ENCODE measurements at regions not wholly inside any gene's neighbourhood (a gene's known extent, or its start where the extent isn't known, plus 50 kb on each side); places are given as distances from the start of the nearest gene placed in this dataset.
A peak's percentile ranks its signal among the peaks of the same experiment; 100 is the strongest.

DNA sequence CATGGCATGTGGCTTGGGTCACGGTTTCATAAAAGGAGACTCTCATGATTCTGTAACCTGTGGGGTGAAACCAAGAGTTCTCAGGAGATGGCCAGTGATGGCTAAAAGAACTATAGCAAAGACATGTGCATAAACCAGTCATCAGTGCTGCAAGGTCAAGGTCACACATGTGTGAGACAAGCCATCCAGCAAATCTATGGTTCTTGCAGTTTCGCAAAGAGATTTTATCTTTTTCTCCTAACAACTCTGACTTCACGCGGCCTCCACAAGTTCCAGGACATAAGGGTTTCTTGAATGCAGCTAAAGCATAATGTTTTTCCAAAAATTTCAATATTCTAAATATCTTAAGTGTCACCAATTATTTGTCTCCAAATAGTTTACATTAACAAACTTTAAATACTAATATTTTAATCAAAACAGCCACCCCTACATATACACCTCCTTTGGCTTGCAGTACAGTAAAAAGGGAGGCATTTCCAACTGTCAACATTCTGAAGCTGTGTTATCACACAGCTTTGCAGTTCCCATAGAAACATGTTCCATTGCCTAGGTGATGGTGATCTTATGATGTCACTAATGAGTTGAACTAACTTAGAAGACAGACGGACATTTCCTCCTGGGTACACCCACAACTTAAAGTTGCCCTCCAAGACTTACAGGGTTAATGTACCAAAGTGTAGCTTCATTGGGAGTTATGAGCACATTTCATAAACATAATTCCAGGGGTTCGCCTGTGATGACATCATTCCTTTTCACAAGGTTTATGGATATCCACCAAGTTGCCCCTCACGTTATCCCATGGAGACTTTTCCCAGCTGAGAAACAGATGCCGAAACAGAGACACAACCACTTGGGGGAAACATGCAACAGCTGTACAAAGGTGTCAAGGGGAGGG is 250.9 kb upstream of the PDE10A start:
- no TSS peak for BruUV-seq (replicated peaks)
- no peaks in the 10 kb centered on the region for H3K79me2 ChIP-seq (ENCODE audit: insufficient read depth, low read length)
- in situ Hi-C loops (cut with HindIII; ENCODE audit: extremely low pct_ligation_motif_present, low pct_unique_long_range_greater_than_20kb) (no loop called here), intact Hi-C loops (cut with micrococcal nuclease; ENCODE audit: unreplicated experiment) (no loop called here)
- no peak for FAIRE-seq
- H3K9me3 ChIP-seq (ENCODE audit: low read length): no peaks in the 10 kb centered on the region
- WGBS (ENCODE audit: low lambda C conversion rate): 22% methylated on average over 8 of the region's 8 CpGs
- H3K36me3 ChIP-seq (replicated peaks in 1 of 2; ENCODE audit: control insufficient read depth in 1 of 2, insufficient read depth in 2 of 2, low read length in 2 of 2): no peaks in the 10 kb centered on the region
- no peak overlapping the region for H3K4me2 ChIP-seq (ENCODE audit: low read depth, low read length)
- ChIA-PET CTCF (ENCODE audit: low intra/inter-chr PET ratio, low total read pairs) (no interaction called here), POLR2A (no interaction called here)
- H3K27ac ChIP-seq (ENCODE audit: extremely low read length, insufficient read depth, low read length): no peak overlapping the region
- H3K27me3 ChIP-seq (ENCODE audit: control insufficient read depth in 1 of 2, insufficient read depth in 2 of 2, low read length in 2 of 2): peaks cover 0 to 54% of the 10 kb centered on the region in 2 experiments; a peak in 4 of 5 replicates
- no peaks in the 10 kb centered on the region for H4K20me1 ChIP-seq (ENCODE audit: insufficient read depth, low read length)
- no peak for ATAC-seq
- no peak for TF ChIP-seq SAP130 (CRISPR knock-in tag; IDR thresholded peaks at IDR 0.05; ENCODE audit: low read depth)
- no peak for TF ChIP-seq ZNF260 (CRISPR knock-in tag; IDR thresholded peaks at IDR 0.05; ENCODE audit: borderline replicate concordance, low read depth)
- TF ChIP-seq, protein P1, sequence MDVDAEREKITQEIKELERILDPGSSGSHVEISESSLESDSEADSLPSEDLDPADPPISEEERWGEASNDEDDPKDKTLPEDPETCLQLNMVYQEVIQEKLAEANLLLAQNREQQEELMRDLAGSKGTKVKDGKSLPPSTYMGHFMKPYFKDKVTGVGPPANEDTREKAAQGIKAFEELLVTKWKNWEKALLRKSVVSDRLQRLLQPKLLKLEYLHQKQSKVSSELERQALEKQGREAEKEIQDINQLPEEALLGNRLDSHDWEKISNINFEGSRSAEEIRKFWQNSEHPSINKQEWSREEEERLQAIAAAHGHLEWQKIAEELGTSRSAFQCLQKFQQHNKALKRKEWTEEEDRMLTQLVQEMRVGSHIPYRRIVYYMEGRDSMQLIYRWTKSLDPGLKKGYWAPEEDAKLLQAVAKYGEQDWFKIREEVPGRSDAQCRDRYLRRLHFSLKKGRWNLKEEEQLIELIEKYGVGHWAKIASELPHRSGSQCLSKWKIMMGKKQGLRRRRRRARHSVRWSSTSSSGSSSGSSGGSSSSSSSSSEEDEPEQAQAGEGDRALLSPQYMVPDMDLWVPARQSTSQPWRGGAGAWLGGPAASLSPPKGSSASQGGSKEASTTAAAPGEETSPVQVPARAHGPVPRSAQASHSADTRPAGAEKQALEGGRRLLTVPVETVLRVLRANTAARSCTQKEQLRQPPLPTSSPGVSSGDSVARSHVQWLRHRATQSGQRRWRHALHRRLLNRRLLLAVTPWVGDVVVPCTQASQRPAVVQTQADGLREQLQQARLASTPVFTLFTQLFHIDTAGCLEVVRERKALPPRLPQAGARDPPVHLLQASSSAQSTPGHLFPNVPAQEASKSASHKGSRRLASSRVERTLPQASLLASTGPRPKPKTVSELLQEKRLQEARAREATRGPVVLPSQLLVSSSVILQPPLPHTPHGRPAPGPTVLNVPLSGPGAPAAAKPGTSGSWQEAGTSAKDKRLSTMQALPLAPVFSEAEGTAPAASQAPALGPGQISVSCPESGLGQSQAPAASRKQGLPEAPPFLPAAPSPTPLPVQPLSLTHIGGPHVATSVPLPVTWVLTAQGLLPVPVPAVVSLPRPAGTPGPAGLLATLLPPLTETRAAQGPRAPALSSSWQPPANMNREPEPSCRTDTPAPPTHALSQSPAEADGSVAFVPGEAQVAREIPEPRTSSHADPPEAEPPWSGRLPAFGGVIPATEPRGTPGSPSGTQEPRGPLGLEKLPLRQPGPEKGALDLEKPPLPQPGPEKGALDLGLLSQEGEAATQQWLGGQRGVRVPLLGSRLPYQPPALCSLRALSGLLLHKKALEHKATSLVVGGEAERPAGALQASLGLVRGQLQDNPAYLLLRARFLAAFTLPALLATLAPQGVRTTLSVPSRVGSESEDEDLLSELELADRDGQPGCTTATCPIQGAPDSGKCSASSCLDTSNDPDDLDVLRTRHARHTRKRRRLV (CRISPR knock-in tag; IDR thresholded peaks at IDR 0.05): no peak
- TF ChIP-seq ZNF761 (CRISPR knock-in tag; conservative IDR thresholded peaks at IDR 0.05): no peak
- TF ChIP-seq, protein P2, sequence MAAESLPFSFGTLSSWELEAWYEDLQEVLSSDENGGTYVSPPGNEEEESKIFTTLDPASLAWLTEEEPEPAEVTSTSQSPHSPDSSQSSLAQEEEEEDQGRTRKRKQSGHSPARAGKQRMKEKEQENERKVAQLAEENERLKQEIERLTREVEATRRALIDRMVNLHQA (CRISPR knock-in tag; IDR thresholded peaks at IDR 0.05): no peak
- TF ChIP-seq ZNF124 (CRISPR knock-in tag; IDR thresholded peaks at IDR 0.05): no peak
- TF ChIP-seq, protein P3, sequence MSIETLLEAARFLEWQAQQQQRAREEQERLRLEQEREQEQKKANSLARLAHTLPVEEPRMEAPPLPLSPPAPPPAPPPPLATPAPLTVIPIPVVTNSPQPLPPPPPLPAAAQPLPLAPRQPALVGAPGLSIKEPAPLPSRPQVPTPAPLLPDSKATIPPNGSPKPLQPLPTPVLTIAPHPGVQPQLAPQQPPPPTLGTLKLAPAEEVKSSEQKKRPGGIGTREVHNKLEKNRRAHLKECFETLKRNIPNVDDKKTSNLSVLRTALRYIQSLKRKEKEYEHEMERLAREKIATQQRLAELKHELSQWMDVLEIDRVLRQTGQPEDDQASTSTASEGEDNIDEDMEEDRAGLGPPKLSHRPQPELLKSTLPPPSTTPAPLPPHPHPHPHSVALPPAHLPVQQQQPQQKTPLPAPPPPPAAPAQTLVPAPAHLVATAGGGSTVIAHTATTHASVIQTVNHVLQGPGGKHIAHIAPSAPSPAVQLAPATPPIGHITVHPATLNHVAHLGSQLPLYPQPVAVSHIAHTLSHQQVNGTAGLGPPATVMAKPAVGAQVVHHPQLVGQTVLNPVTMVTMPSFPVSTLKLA (IDR thresholded peaks at IDR 0.05): 0 out of 2 replicates have a peak, but pooled peaks have one; percentile 36
- TF ChIP-seq ZNF883 (CRISPR knock-in tag; IDR thresholded peaks at IDR 0.05; ENCODE audit: not compliant biosample characterization): no peak
- TF ChIP-seq SRSF9 (IDR thresholded peaks at IDR 0.05; ENCODE audit: borderline replicate concordance, insufficient read depth, low read depth, low read length, poor library complexity, severe bottlenecking): no peak
- peak; percentile 95 for TF ChIP-seq ATF7 (IDR thresholded peaks at IDR 0.05)
- TF ChIP-seq ATF7 (CRISPR knock-in tag; IDR thresholded peaks at IDR 0.05): no peak
- TF ChIP-seq CREB1 (IDR thresholded peaks at IDR 0.05): peak; percentile 65
- TF ChIP-seq CREB1 (CRISPR knock-in tag; IDR thresholded peaks at IDR 0.05): no peak
- no peak overlapping the region for H3K4me3 ChIP-seq (replicated peaks in 1 of 3; ENCODE audit: insufficient read depth in 1 of 3, low read depth in 2 of 3, low read length in 3 of 3)
- no peak overlapping the region for H3K9ac ChIP-seq (ENCODE audit: insufficient read depth, low read depth, low read length)
- DNase-seq (ENCODE audit: low spot score): no peak
- no peaks in the 10 kb centered on the region for H3K4me1 ChIP-seq (ENCODE audit: insufficient read depth, low read length)
- no peak overlapping the region for H2AFZ ChIP-seq (ENCODE audit: low read length)
